Mucosa of rectum (tissue), 2 donors: ENCODE measurements at regions not wholly inside any gene's neighbourhood (a gene's known extent, or its start where the extent isn't known, plus 50 kb on each side); places are given as distances from the start of the nearest gene placed in this dataset.
A peak's percentile ranks its signal among the peaks of the same experiment; 100 is the strongest.

ENCODE experiments used
- H3K27ac ChIP-seq, 2 donors: one replicate each; pipeline ENCODE4 v1.7.0; 2013; ENCODE audit warnings: inconsistent platforms in 2 of 2, low read depth in 2 of 2, low read length in 2 of 2
- H3K27me3 ChIP-seq, 2 donors: one replicate each; pipeline ENCODE4 v1.7.0; 2013; ENCODE audit warnings: low read length in 2 of 2; ENCODE audit not compliant: control insufficient read depth in 2 of 2, insufficient read depth in 2 of 2
- H3K36me3 ChIP-seq, 2 donors: one replicate each; pipeline ENCODE4 v1.7.0; 2013; ENCODE audit warnings: low read length in 2 of 2; ENCODE audit not compliant: control insufficient read depth in 2 of 2, insufficient read depth in 2 of 2
- H3K4me1 ChIP-seq, 2 donors: one replicate each; pipeline ENCODE4 v1.7.0; 2013; ENCODE audit warnings: low read length in 2 of 2, mild to moderate bottlenecking in 1 of 2; ENCODE audit not compliant: control insufficient read depth in 2 of 2, insufficient read depth in 2 of 2
- H3K4me3 ChIP-seq, 2 donors: one replicate each; pipeline ENCODE4 v1.7.0; 2013; ENCODE audit warnings: low read length in 2 of 2
- H3K9ac ChIP-seq, 2 donors: one replicate each; pipeline ENCODE4 v1.7.0; 2013; ENCODE audit warnings: low read length in 2 of 2, low read depth in 1 of 2, mild to moderate bottlenecking in 1 of 2
- H3K9me3 ChIP-seq, 2 donors: one replicate each; pipeline ENCODE4 v1.7.0; 2013; ENCODE audit warnings: low read length in 2 of 2; ENCODE audit not compliant: control insufficient read depth in 2 of 2
- donor health status: healthy.
- donor health status: Normal muscosa, but diverticular disease.

DNA sequence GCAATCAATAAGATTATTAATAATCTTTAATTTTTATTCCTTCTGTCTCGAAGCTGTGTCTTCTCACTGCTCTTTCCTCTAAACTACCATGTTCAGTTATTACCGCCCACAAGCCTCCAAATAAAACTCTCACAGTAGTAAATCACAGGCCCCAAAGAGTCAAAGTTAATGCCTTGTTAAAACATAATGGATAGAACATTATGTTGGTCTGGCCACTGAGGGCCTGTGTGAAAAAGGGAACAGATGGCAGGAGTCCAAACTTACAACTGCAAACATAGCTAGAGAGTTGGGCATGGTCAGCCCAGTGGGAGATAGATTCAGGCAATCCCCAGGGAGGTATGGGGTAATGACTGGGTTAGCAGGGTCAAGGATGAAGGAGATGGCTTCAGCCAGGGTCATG is 84.6 kb upstream of the TNIP3 start:
- Histone ChIP-seq H3K9ac (no peak overlapping the region), H3K27ac (no peak overlapping the region), H3K9me3 (no peaks in the 10 kb centered on the region), H3K4me3 (no peak overlapping the region), H3K36me3 (no peaks in the 10 kb centered on the region), H3K27me3 (no peaks in the 10 kb centered on the region), H3K4me1 (no peaks in the 10 kb centered on the region)

DNA sequence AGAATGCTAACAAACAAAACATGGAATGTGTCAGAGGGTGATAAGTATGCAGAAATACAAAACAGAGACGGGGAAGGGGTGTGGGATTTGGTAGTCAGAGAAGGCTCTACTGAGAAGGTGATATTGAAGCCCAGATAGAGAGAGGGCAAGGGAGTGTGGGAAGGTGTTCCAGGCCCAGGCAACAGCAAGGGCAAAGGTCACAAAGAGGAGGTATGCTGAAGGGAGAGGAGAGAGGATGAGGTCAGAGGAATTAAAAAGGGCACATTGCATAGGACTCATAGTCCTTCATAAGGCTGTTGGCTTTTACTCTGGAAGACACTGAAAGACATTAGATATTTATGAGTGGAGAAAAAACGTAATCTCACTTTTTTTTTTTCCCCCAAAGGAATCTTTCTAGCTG is 82.6 kb upstream of the TNIP3 start:
- Histone ChIP-seq H3K9me3 (no peaks in the 10 kb centered on the region), H3K36me3 (no peaks in the 10 kb centered on the region), H3K27ac (no peak overlapping the region), H3K4me3 (no peak overlapping the region), H3K4me1 (no peaks in the 10 kb centered on the region), H3K9ac (no peak overlapping the region), H3K27me3 (no peaks in the 10 kb centered on the region)

DNA sequence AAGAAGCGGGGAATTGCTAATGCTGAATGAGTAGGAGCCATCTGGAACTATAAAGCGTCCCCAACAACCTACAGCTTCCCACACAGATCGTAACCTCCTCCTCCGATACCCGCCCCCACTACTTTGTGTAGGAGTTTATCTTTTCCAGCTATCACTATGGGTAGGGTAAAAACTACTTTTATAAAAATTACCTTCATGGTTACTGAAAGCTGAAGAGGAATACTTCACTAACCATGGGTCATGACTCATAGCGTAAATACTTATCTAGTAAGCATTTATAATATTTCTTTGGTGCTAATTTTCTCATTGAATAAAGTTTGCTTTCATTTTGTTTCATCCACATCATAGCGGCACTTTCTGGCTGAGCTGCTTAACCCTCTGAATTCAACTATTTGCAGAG is 79.4 kb upstream of the TNIP3 start:
- Histone ChIP-seq H3K9ac (no peak overlapping the region), H3K27me3 (no peaks in the 10 kb centered on the region), H3K36me3 (no peaks in the 10 kb centered on the region), H3K27ac (no peak overlapping the region), H3K4me3 (peak overlapping the region in 1 of 2 donors; percentile 43), H3K9me3 (no peaks in the 10 kb centered on the region), H3K4me1 (no peaks in the 10 kb centered on the region)

DNA sequence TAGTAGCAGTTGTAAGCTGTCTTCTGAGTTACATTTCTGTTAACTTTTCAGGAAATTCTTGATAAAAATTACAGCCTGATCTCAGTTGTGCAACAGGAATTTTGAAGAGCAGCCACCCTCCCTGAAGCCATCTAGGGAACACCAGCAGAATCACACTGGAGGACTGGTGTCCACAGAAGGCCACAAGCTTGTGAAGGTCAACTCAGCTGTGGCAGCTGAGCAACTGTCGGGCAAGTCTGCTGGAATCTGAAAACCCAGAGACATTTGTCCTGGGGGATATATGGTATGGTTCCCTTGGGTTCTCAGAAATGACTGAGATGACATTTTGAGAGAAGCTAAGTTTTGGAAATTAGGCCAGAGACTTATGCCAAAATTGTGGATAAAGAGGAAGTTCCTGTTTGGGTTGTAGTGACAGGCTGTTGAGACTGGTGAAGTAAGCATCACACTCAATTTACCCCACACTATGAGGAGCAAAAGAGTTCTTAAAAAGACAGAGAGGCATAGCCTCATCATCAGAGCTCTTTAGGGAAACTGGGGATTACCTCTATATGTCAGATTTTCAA is 78.1 kb upstream of the TNIP3 start:
- H3K27me3 ChIP-seq, result no peaks in the 10 kb centered on the region
- H3K36me3 ChIP-seq, result no peaks in the 10 kb centered on the region
- H3K4me3 ChIP-seq, result no peak overlapping the region
- H3K4me1 ChIP-seq, result no peaks in the 10 kb centered on the region
- H3K9ac ChIP-seq, result no peak overlapping the region
- no peaks in the 10 kb centered on the region for H3K9me3 ChIP-seq
- no peak overlapping the region for H3K27ac ChIP-seq

DNA sequence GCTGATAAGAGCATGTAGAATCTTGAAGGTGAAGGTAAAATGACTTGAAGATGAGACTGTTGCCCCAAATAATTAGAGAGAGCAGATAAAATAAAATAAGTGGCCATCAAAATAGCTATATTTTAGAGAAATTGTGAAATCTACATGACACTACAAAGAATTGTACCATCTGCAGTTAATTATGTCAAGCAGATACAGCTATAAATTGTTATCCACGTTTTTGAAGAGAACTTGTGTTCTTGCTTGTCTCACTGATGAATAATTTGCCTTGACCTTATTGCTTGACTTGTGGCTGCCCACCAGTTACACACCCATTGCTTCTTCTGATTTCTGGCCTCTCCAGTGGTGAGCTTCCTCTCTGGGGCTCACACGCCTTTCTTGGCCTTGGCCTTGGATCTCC is 75.8 kb upstream of the TNIP3 start:
- Histone ChIP-seq H3K4me3 (no peak overlapping the region), H3K27me3 (no peaks in the 10 kb centered on the region), H3K4me1 (peaks cover 0 to 3% of the 10 kb centered on the region in 2 donors), H3K27ac (no peak overlapping the region), H3K36me3 (no peaks in the 10 kb centered on the region), H3K9ac (no peak overlapping the region), H3K9me3 (no peaks in the 10 kb centered on the region)

DNA sequence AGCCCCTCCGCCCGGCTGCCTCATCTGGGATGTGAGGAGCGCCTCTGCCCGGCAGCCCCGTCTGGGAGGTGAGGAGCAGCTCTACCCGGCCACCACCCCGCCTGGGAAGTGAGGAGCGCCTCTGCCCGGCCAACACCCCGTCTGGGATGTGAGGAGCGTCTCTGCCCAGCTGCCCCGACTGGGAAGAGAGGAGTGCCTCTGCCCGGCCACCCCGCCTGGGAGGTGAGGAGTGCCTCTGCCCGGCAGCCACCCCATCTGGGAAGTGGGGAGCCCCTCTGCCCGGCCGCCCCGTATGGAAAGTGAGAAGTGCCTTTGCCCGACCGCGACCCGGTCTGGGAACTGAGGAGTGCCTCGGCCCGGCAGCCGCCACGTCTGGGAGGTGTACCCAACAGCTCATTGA is 74.3 kb upstream of the TNIP3 start:
- no peak overlapping the region for H3K27ac ChIP-seq
- H3K27me3 ChIP-seq, result no peaks in the 10 kb centered on the region
- H3K4me1 ChIP-seq, result peaks cover 0 to 3% of the 10 kb centered on the region in 2 donors
- H3K4me3 ChIP-seq, result no peak overlapping the region
- H3K9ac ChIP-seq, result no peak overlapping the region
- no peaks in the 10 kb centered on the region for H3K36me3 ChIP-seq
- H3K9me3 ChIP-seq, result no peaks in the 10 kb centered on the region

DNA sequence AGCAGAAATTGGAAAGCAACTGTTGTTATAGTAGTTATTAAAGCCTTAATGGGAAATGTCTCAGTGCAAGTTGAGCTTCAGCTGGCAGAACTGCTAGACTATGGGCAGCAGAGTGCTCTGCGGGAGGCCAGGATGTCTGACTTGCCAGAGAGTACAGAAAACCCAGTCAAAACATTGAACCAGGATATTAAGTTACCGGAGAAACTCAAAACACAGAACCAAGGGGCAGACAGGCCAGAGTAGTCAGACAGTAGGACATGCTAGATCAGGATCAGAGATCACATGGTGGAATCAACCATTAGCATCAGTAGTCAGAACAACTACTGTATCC is 72.9 kb upstream of the TNIP3 start:
- Histone ChIP-seq H3K27ac (no peak overlapping the region), H3K9me3 (no peaks in the 10 kb centered on the region), H3K27me3 (no peaks in the 10 kb centered on the region), H3K36me3 (no peaks in the 10 kb centered on the region), H3K4me3 (no peak overlapping the region), H3K4me1 (peaks cover 0 to 3% of the 10 kb centered on the region in 2 donors), H3K9ac (no peak overlapping the region)

DNA sequence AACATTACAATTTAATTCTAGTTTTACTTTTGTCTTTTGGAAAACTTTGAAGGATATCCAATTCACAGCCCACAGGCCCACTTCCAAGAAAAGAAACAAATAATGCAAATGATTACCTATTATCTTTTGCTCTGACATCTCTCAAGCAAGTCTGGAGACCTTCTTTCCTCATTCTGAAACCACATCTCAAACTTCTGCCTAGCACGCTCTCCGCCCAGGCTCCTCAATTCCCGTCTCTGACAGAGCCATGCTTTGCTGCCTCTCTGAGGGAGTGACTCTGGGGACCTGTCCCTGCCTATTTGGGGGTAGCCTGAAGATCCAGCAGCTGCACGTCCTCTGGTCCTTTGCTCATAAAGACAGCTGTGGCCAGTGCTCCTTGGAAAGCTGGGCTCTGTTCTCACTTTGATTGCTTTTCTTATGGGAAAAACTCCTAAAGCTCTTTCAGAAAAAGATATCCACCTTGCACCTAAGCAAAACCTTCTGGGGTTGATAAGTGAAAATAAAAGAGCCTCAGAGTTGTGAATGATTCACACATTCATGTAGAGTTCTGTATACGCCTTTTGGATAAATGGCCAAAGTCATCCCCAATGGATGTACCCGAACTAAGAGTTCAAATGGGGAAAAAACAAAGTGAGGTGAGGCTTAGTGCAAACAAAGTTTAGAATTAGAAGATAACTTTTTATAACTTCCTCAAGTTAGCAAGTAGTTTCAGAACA is 72.4 kb upstream of the TNIP3 start:
- Histone ChIP-seq H3K4me3 (no peak overlapping the region), H3K9ac (no peak overlapping the region), H3K27ac (no peak overlapping the region), H3K36me3 (no peaks in the 10 kb centered on the region), H3K9me3 (no peaks in the 10 kb centered on the region), H3K4me1 (peaks cover 0 to 3% of the 10 kb centered on the region in 2 donors), H3K27me3 (no peaks in the 10 kb centered on the region)

DNA sequence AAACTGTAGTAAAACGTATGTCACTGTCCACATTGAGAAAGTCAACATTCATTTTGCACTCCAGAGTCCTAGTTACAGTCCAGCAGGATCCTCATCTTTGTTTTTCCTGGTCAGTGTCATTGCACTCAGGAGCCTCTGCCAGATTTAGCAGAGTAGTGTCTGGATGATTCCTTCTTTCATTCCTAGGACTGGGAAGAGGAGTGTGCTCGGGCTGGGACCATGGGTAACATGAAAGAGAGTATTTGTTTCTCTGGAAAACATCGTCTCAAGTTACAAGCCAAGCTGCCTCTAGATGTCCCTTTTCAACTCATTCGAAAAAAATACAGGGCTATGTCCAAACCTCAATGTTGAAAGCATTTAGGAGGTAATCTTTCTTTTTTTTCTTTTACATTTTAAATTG is 69.9 kb upstream of the TNIP3 start:
- H3K4me1 ChIP-seq, result peaks cover 0 to 3% of the 10 kb centered on the region in 2 donors
- H3K9ac ChIP-seq, result no peak overlapping the region
- H3K4me3 ChIP-seq, result no peak overlapping the region
- no peaks in the 10 kb centered on the region for H3K27me3 ChIP-seq
- no peak overlapping the region for H3K27ac ChIP-seq
- H3K9me3 ChIP-seq, result no peaks in the 10 kb centered on the region
- H3K36me3 ChIP-seq, result no peaks in the 10 kb centered on the region

DNA sequence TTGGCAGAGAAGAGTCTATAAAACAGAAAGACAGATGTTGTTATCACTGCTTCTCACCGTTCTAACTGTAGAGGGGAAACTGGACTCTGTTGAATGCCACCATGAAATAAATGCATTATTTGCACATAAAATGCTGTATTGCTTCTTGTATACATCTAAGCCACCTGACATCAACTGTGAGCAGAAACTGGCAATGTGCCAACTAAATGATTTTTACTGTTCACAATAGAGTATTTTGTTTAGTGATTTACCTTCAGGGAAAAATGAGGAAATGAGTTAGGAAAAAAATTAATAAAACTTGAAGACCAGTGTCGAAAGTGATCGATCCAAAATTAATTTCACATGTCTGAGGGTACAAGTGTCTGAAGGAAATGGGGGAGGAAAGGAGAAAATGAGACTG is 65.9 kb upstream of the TNIP3 start:
- Histone ChIP-seq H3K4me3 (no peak overlapping the region), H3K36me3 (no peaks in the 10 kb centered on the region), H3K9ac (no peak overlapping the region)

More for the DNA sequence above, 65.9 kb upstream of the TNIP3 start:
- H3K27ac ChIP-seq, result no peak overlapping the region
- H3K27me3 ChIP-seq, result no peaks in the 10 kb centered on the region
- no peaks in the 10 kb centered on the region for H3K4me1 ChIP-seq
- no peaks in the 10 kb centered on the region for H3K9me3 ChIP-seq
